Transverse colon (tissue), 4 donors: ENCODE measurements at regions not wholly inside any gene's neighbourhood (a gene's known extent, or its start where the extent isn't known, plus 50 kb on each side); places are given as distances from the start of the nearest gene placed in this dataset.

Experiments
- DNase-seq: peaks from one replicate; pipeline ENCODE4 v3.0.0-alpha.2; 2019
- H3K27ac ChIP-seq, 4 donors: fragments of 200-600 bp; sonication (generic); 2 replicates each; pipeline ENCODE4 v1.5.1; 2016 to 2018; ENCODE audit warnings: inconsistent platforms in 4 of 4
- H3K27me3 ChIP-seq: fragments of 200-600 bp; sonication (generic); 2 replicates; pipeline ENCODE4 v1.5.1; 2017; ENCODE audit warnings: inconsistent platforms
- H3K36me3 ChIP-seq, 4 donors: fragments of 200-600 bp; sonication (generic); 2 replicates each; pipeline ENCODE4 v1.5.1; 2017 to 2019; ENCODE audit warnings: inconsistent platforms in 4 of 4
- H3K4me1 ChIP-seq, 4 donors: fragments of 200-600 bp; sonication (generic); 2 replicates each; pipeline ENCODE4 v1.5.1; 2017 to 2020; ENCODE audit warnings: inconsistent platforms in 4 of 4
- H3K4me3 ChIP-seq, 4 donors: fragments of 200-600 bp; sonication (generic); 1 replicate in 1 of 4; 2 replicates in 3 of 4; pipeline versions ENCODE4 v1.5.1 to v1.6.1; 2017 to 2019; ENCODE audit warnings: inconsistent platforms in 4 of 4
- H3K9me3 ChIP-seq, 2 donors: fragments of 200-600 bp; sonication (generic); 2 replicates each; pipeline ENCODE4 v1.5.1; 2017 to 2019; ENCODE audit warnings: inconsistent platforms in 2 of 2
- EP300 ChIP-seq: sonication (generic); formaldehyde crosslinking; IDR thresholded peaks from one replicate; pipeline ENCODE4 v1.6.1; 2017; ENCODE audit warnings: antibody characterized with exemption, low read depth
- POLR2A ChIP-seq: fragments of 450-650 bp; IDR thresholded peaks from one replicate; pipeline ENCODE4 v1.6.1; 2016; ENCODE audit warnings: antibody characterized with exemption, mild to moderate bottlenecking, moderate library complexity
- POLR2AphosphoS5 ChIP-seq, 3 donors: sonication (generic); formaldehyde crosslinking; IDR thresholded peaks; one replicate each; pipeline ENCODE4 v1.6.1; 2016; ENCODE audit warnings: antibody characterized with exemption in 3 of 3
- WGBS, 2 donors: methylation state at CpG; one replicate each; pipeline ENCODE4 v1.1.5; 2018; ENCODE audit warnings: low coverage in 1 of 2; 5-methylcytosine and 5-hydroxymethylcytosine counted together
- in situ Hi-C, 4 donors: fragments of 200-750 bp; cut with MboI; loops; one replicate each; pipeline versions ENCODE4 v1.15.0 to v1.15.1; 2017; ENCODE audit warnings: low sequenced_read_pairs in 3 of 4, low pct_ligation_motif_present in 1 of 4, low pct_unique_long_range_greater_than_20kb in 1 of 4
- intact Hi-C: fragments of 100-400 bp; cut with DNase I; formaldehyde crosslinking; loops from one replicate; pipeline ENCODE4 v1.15.1; 2023; ENCODE audit warnings: low total_unique reads
- TF ChIP-seq, protein P1 (sequence below), 5 experiments: fragments of 200-600 bp in 3 of 5; fragments of 450-650 bp in 2 of 5; sonication (generic) in 3 of 5; IDR thresholded peaks; 1 replicate in 2 of 5; 2 replicates in 3 of 5; pipeline ENCODE4 v1.5.1; 2016 to 2017; ENCODE audit warnings: antibody characterized with exemption in 5 of 5, inconsistent platforms in 3 of 5, mild to moderate bottlenecking in 2 of 5, moderate library complexity in 1 of 5

DNA sequence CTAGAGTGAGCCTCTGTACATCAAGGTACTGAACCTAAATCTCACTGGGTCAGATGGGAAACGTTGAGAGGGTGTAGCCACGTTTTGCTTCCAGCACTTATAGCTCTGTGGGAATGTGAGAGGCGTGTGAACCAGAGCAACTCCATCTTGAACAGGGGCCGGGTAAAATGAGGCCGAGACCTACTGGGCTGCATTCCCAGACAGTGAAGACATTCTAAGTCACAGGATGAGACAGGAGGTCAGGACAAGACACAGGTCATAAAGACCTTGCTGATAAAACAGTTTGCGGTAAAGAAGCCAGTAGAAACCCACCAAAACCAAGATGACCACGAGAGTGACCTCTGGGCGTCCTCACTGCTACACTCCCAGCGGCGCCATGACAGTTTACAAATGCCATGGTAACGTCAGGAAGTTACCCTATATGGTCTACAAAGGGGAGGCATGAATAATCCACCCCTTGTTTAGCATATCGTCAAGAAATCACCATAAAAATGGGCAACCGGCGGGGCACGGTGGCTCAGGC lies 63.4 kb upstream of the NCOR2 start:
- Histone ChIP-seq H3K27me3 (no peaks in the 10 kb centered on the region), H3K4me3 (no peak overlapping the region), H3K27ac (no peak overlapping the region), H3K9me3 (no peaks in the 10 kb centered on the region), H3K36me3 (no peaks in the 10 kb centered on the region), H3K4me1 (peaks cover 11 to 38% (median 19%) of the 10 kb centered on the region in 4 donors)
- WGBS, 2 donors = 88% methylated on average over 15 of the region's 15 CpGs; no CpG with 5 or more reads in 1 of the 2 donors
- intact Hi-C loops = no loop called here
- TF ChIP-seq EP300 (no peak), POLR2AphosphoS5 (IDR thresholded peaks at IDR 0.05) (no peak), POLR2A (no peak)
- TF ChIP-seq, protein P1, sequence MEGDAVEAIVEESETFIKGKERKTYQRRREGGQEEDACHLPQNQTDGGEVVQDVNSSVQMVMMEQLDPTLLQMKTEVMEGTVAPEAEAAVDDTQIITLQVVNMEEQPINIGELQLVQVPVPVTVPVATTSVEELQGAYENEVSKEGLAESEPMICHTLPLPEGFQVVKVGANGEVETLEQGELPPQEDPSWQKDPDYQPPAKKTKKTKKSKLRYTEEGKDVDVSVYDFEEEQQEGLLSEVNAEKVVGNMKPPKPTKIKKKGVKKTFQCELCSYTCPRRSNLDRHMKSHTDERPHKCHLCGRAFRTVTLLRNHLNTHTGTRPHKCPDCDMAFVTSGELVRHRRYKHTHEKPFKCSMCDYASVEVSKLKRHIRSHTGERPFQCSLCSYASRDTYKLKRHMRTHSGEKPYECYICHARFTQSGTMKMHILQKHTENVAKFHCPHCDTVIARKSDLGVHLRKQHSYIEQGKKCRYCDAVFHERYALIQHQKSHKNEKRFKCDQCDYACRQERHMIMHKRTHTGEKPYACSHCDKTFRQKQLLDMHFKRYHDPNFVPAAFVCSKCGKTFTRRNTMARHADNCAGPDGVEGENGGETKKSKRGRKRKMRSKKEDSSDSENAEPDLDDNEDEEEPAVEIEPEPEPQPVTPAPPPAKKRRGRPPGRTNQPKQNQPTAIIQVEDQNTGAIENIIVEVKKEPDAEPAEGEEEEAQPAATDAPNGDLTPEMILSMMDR (IDR thresholded peaks at IDR 0.05) = no peak
- in situ Hi-C loops = no loop called here
- no peak for DNase-seq

DNA sequence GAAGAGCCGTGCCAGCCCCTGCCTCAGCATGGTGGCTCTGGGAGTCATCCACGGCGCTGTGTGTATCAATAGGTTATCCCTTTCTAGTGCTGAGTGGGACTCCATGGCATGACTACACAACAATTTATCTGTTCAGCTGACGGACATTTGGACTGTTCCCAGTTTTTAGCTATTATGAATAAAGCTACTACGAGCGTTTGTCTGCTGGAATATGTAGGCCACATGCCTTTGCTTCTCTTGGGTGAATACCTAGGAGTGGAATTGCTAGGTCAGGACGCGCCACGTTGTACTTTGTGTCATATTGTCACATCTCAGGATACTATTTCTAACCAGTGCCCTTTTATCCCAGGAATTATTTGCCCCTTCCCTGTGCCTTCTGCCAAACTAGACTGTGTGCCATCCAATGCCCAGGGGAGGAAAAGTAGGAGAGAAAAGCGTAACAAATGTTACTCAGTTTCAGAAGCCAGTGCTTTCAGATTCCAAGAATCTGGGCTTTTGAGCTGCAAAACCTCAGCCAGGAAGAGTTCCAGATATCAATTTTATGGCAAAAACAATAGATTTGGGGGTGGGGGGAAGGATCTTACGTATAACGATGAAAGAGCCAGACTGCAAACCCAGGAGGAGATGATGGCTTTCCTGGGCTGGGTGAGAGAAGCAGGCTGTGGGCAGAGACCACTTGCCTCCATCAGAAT lies 62.5 kb upstream of the NCOR2 start:
- Histone ChIP-seq H3K4me1 (peaks cover 13 to 40% (median 23%) of the 10 kb centered on the region in 4 donors), H3K36me3 (no peaks in the 10 kb centered on the region), H3K9me3 (no peaks in the 10 kb centered on the region), H3K27me3 (no peaks in the 10 kb centered on the region), H3K27ac (no peak overlapping the region), H3K4me3 (no peak overlapping the region)
- 89 to 95% methylated on average over 7 to 12 of the region's 12 CpGs for WGBS, 2 donors
- in situ Hi-C loops = no loop called here
- DNase-seq = no peak
- TF ChIP-seq, protein P1 (IDR thresholded peaks at IDR 0.05) = no peak
- TF ChIP-seq EP300 = no peak
- no peak for TF ChIP-seq POLR2AphosphoS5 (IDR thresholded peaks at IDR 0.05)
- TF ChIP-seq POLR2A = no peak
- intact Hi-C loops = loop anchor here (10.0 kb wide), 1 partner anchor 105 kb away; no protein-coding TSS in a partner anchor

DNA sequence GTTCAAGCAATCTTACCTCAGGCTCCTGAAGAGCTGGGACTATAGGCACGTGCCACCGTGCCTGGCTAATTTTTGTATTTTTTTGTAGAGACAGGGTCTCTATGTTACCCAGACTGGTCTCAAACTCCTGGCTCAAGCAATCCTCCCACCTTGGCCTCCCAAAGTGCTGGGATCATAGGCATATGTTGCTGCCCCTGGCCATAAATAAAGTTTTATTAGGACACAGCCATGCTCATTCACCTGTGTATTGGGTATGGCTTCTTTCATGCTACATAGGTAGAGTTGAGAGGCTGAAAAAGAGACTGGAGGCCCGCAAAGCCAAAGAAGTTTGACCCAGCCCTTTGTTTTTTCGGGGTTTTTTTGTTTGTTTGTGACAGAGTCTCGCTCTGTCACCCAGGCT lies 61.7 kb upstream of the NCOR2 start:
- intact Hi-C loops (loop anchor here (10.0 kb wide), 1 partner anchor 106 kb away; no protein-coding TSS in a partner anchor), in situ Hi-C loops (no loop called here)
- Histone ChIP-seq H3K9me3 (no peaks in the 10 kb centered on the region), H3K27ac (no peak overlapping the region), H3K4me1 (peaks cover 13 to 39% (median 23%) of the 10 kb centered on the region in 4 donors), H3K27me3 (no peaks in the 10 kb centered on the region), H3K36me3 (no peaks in the 10 kb centered on the region), H3K4me3 (no peak overlapping the region)
- TF ChIP-seq, protein P1 (IDR thresholded peaks at IDR 0.05) = no peak
- TF ChIP-seq POLR2A = no peak
- TF ChIP-seq POLR2AphosphoS5 (IDR thresholded peaks at IDR 0.05) = no peak
- TF ChIP-seq EP300 = no peak
- no peak for DNase-seq
- 80 to 94% methylated on average over 3 to 5 of the region's 5 CpGs for WGBS, 2 donors

DNA sequence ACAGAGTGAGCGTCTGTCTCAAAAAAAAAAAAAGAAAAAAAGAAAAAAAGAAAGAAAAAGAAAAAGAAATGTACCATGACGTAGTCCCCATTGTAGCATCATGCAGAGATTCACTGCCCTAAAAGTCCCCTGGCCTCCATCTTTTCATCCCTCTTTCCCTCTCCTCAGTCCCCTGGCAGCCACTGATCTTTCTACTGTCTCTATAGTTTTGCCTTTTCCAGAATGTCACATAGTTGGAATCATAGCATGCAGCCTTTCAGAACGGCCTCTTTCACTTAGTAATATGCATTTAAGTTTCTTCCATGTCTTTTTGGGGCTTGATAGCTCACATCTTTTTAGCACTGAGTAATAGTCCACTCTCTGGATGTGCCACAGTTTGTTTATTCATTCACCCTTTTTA lies 60.5 kb upstream of the NCOR2 start:
- WGBS, 2 donors = 69 to 84% methylated on average over 2 to 3 of the region's 3 CpGs
- H3K27ac ChIP-seq = no peak overlapping the region

More for the DNA sequence above, 60.5 kb upstream of the NCOR2 start:
- H3K4me3 ChIP-seq = no peak overlapping the region
- H3K27me3 ChIP-seq = no peaks in the 10 kb centered on the region
- intact Hi-C loops (loop anchor here (10.0 kb wide), 1 partner anchor 107 kb away; no protein-coding TSS in a partner anchor), in situ Hi-C loops (no loop called here)
- no peaks in the 10 kb centered on the region for H3K9me3 ChIP-seq
- TF ChIP-seq POLR2A = no peak
- TF ChIP-seq, protein P1 (IDR thresholded peaks at IDR 0.05) = no peak
- TF ChIP-seq POLR2AphosphoS5 (IDR thresholded peaks at IDR 0.05) = no peak
- no peak for TF ChIP-seq EP300
- no peaks in the 10 kb centered on the region for H3K36me3 ChIP-seq
- peaks cover 13 to 31% (median 19%) of the 10 kb centered on the region in 4 donors for H3K4me1 ChIP-seq
- no peak for DNase-seq
